DMS114 treated with DMSO at 0.1 percent for 48 hours (cell line): ENCODE measurements at regions not wholly inside any gene's neighbourhood (a gene's known extent, or its start where the extent isn't known, plus 50 kb on each side); places are given as distances from the start of the nearest gene placed in this dataset.

Experiments used
- DNase-seq: peaks from one replicate; lab custom pipeline; 2025; ENCODE audit not compliant: unreplicated experiment; lab: John Stamatoyannopoulos, UW

DNA sequence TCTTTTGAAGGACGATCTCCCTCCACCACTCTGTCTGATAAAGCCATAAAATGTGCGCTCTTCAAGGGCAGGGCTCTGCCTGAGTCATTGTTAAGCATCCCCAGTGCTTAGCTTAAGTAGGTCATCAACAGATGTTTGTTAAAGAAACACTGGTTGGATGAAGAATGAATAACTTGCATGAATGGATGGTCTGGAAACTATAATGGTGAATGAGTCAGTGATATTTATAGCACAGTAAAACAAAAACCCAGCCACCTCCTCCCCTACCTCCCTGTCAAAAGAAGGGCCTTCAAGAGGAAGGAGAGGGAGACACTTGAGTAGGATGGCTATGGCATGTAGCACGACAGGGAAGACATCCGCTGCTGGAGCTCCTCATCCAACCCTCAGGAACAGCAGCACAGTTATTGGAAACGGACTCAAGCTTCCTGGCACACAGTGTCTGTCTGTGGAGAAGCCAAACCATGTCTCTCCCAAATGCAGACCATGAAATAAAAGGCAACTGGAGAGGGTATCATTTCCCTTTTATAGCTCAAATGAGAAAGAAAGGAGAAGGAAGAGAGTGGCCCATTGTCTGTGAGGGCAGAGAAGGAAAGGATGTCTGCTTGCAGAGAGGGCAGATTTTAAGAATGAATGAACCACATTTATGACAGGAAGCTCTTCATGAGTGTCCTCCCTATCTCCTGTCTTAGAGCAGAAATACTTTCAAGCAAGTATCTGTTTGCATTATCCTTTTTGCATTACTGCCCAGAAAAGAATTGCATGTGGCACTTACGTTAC lies 183.5 kb upstream of the UBL3 start:
- DNase-seq, result no peak

DNA sequence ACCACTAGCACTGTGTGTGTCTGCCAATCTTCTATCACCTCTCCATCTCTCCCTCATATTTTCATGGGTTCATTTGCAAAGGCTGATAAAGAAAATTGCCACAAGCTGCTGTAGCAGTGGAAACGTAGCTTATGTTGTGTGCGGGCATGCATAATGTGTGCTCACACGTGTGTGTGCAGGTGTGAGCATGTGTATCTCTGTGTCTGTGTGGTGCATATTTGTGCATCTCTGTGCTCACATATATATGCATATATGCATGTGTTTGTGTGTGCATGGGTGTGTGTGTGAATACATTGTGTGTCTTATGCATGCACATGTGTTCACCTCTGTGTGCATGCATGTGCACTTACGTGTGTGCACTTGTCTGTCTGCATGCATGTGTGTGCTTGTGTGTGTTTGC lies 181.8 kb upstream of the UBL3 start:
- no peak for DNase-seq

DNA sequence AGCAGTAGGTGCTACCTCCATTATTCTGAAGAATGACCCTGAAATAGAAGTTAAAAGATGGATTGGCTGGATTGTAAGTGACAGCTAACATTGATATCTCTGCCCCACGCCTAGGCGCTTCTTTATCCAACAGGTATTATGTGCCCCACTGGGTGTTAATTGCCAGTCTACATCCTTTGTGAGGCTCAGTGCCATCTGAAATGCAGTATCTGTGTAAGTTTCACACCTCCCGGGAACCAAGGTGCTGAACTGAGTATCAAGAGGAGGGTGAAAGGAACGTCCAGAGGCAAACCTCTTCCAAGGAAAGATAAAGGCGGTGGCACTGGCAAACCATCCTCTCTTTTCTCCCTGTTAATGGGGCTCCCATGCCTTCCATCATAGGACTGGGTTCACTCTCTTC lies 181.1 kb upstream of the UBL3 start:
- DNase-seq, result no peak

DNA sequence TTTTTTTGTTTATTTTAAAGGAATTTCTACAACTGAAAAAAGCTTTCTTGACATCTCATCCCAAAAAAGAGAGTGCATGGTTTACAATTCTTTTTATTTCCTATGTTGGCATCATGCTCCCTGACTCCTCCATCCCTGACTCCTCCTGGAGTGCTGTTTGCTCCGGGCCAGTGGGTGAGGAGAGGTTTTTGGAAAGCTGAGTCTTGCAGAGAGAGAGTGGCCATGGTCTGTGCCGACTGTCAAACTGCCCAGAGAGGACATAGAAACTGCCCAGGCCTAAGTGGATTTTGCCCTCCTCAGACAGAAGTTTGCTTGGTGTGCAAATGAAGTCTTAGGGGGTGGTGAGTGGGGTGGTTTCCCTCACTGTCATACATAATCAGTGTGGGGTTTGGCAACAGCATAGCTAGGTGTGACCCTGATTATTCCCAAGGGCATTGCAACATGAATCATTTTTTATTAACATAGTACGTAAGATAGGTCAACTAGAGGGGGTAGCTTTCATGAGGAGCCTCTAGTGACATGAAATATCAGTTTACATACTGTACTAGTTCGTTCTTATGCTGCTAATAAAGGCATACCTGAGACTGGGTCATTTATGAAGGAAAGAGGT lies 179.8 kb upstream of the UBL3 start:
- DNase-seq, result no peak

DNA sequence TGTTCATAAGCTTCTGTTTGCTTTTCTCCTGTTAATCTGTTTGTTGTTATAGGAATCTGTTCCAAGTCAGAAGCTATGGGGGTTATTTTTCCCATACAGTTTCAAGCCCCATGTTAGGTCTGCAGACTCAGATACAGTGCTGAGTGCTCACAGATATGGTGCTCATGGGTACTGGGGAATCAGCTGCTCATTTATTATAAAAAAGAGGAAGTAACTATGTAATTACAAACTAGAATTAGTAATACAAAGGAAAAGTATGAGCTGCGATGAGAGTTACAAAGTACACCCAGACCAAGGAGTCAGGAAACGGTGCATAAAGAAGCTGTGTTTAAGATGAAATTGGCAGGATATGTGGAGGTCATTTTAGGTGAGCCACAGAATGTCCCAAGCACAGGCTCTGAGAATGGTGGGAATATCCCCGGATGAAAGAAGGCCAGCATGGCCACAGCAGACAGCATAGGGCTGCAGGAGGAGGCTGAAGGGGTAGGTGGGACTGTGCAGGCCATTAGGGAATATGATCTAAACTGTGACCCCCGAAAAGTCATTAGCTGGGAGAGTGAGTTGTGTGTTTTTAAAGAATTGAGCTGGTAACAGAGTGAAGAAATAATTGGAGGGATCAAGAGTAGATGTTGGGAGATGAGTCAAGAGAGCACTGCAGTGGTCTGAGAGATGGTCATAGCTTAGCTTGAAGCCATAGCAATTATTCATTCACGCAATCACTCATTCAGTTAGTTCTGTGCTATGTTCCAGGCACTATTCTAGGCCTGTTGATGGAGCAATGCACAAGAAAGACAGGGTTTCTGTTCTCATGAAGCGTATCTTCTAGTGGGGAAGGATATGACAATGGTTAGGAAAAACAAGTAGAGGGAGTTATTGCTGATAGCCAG lies 177.4 kb upstream of the UBL3 start:
- DNase-seq, result no peak

DNA sequence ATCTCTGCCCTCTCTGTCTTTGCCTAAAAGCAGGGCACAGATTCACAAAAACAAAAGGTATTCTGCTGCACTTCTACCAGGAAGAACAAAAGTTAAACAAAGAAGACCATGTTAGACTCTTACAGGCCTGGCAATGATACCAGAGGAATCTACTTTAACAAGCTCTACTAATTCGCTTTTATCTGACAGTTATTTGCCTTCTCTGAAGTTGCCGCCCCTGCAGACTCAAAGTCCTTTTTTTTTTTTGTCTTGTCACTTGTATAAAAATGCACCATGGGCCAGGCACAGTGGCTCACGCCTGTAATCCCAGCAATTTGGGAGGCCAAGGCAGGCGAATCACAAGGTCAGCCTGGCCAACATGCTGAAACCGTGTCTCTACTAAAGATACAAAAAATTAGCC lies 176.5 kb upstream of the UBL3 start:
- no peak for DNase-seq

DNA sequence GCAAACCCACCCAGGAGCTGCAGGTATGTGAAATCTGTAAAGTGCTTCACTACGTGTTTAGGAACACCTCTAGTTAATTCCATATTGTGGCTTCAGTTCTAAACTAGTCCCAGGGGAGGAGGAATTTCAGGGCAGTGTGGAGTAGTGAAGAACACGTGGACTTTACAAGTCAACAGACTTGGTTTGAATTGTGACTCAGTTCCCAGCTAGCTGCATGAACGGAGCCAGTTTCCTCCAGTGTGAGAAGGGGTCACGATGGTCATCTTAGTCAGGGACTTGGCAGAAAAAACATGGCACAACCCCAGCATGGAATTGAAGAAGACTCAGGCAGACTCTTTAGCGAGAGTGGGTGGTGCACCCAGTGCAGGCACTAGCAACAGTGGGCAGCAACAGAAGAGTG lies 175.7 kb upstream of the UBL3 start:
- DNase-seq, result no peak

DNA sequence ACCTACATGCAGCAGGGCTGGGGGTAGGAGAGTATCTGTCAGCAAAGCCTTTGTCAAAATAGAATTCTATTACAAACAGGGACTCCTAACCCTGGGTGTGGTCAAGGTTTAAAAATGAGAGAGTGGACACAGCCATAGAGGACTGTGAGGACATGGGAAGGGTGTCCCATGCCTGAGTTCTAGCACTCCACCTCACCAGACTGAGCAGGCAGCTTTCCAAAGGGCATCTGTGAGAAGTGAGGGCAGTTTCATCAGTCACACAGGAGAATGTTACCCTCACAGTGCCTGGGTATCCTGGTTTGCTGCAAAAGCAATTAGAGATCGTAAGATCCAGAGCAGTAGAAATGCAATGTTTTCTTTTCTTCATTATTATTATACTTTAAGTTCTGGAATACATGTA lies 174.9 kb upstream of the UBL3 start:
- no peak for DNase-seq

DNA sequence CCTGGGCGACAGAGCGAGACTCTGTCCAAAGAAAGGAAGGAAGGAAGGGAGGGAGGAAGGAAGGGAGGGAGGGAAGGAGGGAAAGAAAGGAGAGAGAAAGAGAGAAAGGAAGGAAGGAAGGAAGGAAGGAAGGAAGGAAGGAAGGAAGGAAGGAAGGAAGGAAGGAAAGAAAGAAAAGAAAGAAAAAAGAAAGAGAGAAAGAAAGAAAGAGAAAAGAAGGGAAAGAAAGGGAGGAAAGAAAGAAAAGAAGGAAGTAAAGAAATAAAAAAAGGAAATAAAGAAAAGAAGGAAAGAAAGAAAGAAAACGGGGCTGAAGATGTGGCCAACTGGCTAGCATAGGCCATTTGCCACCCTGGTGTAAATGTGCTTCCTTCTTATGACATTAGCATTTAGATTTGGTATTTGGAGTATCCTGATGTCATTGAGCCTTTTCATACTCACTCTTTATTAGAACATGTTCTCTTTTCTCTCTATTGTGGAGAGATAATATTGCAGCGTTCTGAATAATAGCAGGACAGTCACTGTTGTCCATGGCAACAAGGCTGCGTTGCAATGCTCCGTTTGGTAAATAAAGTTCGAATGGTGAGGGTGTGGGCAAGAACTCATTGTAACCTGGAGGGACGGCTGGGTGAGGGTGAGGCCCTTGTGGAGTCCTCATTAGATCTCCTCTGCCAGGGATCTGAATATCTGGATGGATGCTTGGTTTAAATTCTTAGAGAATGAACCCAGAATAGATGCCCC lies 173.9 kb upstream of the UBL3 start:
- DNase-seq, result no peak

DNA sequence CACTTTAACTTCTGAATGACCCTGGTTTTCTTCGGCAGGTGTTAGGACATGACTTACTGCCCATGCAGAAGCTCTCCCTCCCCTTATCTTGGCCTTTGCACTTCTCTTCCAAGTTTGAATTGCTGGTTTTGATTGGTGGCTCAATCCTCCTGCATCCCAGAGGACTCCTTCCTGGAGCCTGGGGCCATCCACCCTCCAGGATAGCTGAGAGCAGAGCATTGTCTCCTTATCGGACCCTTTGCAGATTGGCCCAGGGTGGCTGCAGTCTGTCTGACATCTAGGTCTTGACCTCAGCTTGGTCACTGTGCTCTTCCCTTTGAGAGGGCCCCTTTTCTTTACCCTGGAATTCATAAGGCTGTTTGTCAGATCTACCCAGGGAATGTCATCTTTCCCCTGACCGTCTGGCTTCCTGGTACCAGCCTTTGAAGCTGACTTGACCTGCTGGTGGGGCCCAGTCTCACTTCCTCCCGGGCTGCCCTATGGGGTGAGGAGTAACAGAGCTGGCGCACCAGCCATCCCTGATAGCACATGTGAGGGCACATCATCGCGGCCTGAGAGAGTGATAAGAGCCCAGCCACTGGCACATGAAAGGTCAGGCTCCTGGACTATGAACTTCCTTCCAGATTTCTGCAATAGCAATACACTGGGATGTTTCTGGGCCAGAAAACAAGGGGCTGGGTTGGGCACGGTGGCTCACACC lies 172.9 kb upstream of the UBL3 start:
- no peak for DNase-seq

DNA sequence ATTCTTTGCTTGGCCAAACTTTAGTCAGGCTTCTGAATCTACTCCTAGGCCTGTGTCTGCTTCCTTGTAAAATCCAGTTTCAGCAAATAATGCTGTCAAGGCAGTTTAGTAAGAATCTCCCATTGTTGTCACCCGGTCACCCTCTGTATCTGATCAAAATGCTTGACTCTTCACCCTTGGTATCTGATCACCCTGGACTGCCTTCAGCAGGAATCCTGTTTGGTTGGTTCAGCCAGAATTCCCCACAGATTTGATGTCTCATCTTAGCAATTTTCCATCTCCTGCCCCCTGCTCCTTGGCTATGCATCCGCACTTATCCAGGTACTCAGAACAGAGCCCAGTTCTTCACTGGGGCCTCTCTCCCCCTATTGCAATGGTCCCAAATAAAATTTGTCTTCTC lies 172.4 kb upstream of the UBL3 start:
- DNase-seq, result no peak

DNA sequence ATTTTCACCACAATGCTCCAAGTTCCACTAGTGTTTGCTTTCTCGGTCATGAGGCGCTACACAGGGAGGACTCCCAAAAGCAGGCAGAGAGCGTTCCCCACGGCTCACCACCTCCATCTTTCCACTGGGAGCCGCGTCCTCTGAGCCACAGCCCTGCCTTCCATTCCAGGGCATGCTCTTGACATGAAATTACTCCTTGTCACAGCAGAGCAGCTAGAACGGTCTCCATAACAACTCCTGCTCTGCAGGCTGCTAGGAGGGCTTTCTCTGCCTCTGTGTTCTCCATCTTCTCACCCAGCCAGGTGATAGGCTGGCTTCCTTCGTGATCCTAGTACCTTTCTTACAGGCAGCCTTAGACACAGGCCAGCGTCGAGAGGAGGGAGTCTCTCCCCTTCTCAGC lies 171.8 kb upstream of the UBL3 start:
- no peak for DNase-seq

DNA sequence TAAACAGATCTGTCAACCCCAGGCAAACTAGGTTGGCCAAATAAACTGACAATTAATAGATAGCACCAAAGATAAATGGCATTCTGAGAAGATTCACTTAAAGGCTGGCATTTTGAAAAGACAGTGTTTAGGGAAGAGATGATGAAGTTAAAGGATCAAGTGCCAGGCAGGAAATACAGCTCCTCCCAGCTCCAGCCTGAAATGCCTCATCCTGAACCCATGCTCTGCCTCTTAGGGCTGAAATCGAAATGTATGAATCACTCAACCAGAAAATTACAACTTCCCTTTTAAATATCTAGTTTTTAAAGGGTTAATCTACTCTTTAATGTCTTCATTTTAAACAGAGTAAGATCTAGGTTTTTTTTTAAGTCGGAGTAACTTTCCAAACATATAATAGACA lies 171.2 kb upstream of the UBL3 start:
- DNase-seq, result no peak

DNA sequence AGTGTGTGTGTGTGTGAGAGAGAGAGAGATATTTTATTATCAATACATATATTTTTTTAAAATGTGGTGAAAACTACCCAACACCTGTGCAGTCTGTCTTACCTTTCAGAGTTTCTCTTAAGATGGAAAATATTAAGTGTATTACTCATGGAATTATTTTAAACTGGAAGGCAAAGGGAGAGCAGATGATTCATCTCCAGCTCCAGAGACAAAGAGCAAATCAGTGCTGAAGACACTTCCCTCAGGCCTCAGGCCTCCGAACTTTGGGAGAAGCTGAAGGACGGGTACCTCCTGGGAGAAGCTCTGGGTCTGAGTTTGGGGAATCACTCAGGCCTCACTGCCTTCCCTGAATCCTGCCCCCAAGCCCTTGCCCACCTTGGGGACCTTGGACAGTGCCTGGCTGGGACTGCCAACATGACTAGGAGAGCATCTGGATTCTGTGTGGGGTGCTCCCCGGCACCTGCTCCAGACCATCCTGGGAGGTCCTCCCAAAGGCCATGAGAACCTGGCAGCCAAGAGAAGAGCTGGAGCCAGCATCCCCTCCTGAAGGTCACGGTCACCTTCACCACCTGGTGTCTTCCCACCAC lies 170.4 kb upstream of the UBL3 start:
- DNase-seq, result no peak

DNA sequence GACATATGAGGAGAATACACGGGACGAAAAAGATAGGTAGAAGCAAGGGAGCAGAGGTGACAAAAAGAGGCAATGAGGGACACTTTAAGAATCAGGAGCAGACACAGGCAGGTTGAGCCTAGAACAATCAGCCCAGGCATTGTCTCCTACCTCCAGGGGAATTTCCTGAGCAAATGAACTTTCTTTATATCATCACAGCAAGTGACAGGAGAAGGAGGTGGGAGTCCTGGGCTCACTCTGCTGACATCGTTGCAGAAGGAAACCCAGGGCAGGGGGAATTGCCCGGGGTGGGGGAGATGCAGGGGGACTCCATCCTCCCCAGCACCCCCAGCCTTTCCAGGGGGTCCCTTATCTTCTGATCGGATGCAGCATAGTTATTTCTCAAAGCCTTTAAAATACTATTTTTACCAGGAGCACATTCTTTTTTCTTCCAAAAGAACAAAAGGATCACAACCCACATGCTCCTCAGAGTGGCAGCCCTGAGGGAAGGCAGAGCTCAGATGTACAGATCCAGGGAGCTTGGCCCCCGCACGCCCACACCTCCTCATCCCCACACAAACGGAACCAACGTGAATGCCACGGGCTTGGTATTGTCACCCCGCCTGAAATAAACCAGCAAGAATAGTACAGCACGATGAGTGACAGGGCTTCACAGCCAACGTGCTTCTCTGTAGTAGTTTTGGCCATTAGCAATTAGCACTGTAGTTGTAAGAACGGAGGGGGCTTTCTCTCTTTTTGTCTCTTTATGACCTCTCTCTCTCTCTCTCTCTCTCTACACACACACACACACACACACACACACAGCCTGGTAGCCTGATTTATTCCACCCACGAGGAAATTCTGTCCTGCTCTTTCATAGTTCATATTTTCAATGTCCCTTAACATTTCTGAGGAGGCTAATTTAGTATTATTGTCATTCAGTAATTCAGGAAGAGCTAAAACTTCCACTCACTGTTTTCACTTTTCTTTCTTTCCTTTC lies 169.5 kb upstream of the UBL3 start:
- DNase-seq, result no peak

DNA sequence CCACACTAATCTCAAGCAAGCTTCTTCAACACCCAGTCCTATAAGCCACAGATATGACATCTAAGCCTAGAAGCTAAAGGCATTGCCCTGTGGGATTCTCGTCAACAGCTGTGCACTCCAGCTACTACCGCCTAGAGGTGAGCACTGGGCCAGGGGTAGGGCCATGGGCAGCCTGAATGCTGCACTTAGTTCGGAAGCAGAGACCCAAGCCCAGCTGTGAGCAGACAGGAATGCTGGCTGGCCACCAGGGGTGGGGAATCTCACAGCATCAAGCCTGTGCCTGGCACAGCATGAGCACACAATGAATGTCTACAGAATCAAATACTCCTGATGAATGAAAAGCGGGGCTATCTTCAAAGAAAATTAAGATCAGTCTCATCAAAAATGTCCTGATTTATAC lies 167.5 kb upstream of the UBL3 start:
- no peak for DNase-seq

DNA sequence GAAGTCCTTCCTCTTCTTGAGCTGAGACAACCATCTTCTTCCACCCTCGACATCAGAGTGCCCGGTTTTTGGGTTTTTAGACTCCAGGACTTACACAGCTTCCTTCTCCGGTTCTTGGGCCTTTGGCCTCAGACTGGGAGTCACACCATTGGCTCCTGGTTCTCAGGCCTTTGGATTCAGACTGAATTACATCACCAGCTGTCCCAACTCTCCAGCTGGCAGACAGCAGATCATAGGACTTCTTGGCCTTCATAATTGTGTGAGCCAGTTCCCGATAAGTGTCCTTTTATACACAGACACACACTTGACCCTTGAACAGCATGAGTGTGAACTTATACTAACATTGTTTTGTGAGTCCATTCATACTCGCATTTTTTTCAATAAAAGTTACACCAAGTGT lies 166.0 kb upstream of the UBL3 start:
- DNase-seq, result no peak

DNA sequence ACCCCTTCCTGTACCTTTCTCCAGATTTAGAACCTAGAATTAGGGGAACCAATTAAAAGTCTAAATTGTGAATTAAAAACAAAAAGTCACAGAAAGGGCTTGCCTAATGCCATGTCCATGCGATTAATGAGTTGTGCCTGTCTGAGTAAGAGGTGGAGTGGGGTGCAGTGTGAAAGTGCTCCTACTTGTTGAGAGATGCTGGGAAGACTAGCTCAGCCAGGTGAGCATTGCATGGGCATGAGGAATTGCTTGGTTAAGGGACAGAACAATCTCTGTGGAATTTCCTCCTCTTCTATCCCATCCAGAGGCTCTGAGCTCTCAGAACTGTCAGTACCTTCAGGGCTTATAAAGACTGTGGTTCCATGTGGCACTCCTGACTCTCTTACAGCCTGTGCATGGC lies 159.0 kb upstream of the UBL3 start:
- no peak for DNase-seq

DNA sequence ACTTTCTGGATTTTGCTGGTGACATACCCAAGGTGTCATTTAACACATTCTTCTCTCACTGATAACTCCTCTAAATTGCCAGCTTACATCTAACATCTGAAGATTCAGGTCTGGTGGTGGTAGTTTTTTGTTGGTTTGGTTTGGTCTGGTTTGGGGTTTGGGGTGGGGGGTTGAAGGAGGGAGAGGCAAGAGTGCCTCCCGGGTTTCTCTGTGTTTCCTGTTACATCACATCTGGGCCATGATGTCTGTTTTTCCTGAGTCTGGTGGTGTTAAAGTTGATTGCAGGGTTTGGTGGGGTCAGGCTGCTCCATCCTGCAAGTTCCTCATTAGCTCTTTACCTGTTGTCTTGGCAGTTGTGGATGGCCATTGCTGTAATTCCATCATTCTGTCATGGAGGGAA lies 155.8 kb upstream of the UBL3 start:
- DNase-seq, result no peak
